OCI-LY1 (cell line): ENCODE measurements at regions not wholly inside any gene's neighbourhood (a gene's known extent, or its start where the extent isn't known, plus 50 kb on each side); places are given as distances from the start of the nearest gene placed in this dataset.

Experiments used
- H2AFZ ChIP-seq: fragments of 200-600 bp; sonication (generic), shearing (Covaris generic); 2 replicates; pipeline ENCODE4 v1.6.0; 2014; ENCODE audit warnings: antibody characterized with exemption, mild to moderate bottlenecking, low read length
- H3F3A ChIP-seq: fragments of 200-600 bp; sonication (generic), shearing (Covaris generic); 2 replicates; pipeline ENCODE4 v1.6.0; 2014; ENCODE audit warnings: mild to moderate bottlenecking, antibody characterized with exemption, low read length, moderate library complexity; ENCODE audit not compliant: insufficient read depth
- H3K27ac ChIP-seq: fragments of 200-600 bp; sonication (generic); 2 replicates; pipeline ENCODE4 v1.5.1; 2014; ENCODE audit warnings: low read length, mixed run types, mild to moderate bottlenecking, low read depth; ENCODE audit not compliant: poor library complexity, severe bottlenecking
- H3K27me3 ChIP-seq: fragments of 200-600 bp; sonication (generic); 2 replicates; pipeline ENCODE4 v1.6.0; 2014; ENCODE audit warnings: antibody characterized with exemption, mild to moderate bottlenecking, low read length, moderate library complexity; ENCODE audit not compliant: insufficient read depth
- H3K36me3 ChIP-seq: fragments of 200-600 bp; sonication (generic); 2 replicates; pipeline ENCODE4 v1.6.1; 2014; ENCODE audit warnings: mild to moderate bottlenecking, antibody characterized with exemption, low read length, moderate library complexity, mixed read lengths; ENCODE audit not compliant: insufficient read depth
- H3K4me1 ChIP-seq: fragments of 200-600 bp; sonication (generic); 2 replicates; pipeline ENCODE4 v1.5.1; 2014; ENCODE audit warnings: mild to moderate bottlenecking, low read length, moderate library complexity; ENCODE audit not compliant: insufficient read depth, severe bottlenecking
- H3K4me2 ChIP-seq: fragments of 200-600 bp; sonication (generic), shearing (Covaris generic); 2 replicates; pipeline ENCODE4 v1.6.1; 2014; ENCODE audit warnings: low read length
- H3K4me3 ChIP-seq: fragments of 200-600 bp; sonication (generic); 2 replicates; pipeline ENCODE4 v1.5.1; 2014; ENCODE audit warnings: low read length, low read depth, mild to moderate bottlenecking, mixed read lengths; ENCODE audit not compliant: poor library complexity, severe bottlenecking
- H3K79me2 ChIP-seq: fragments of 200-600 bp; shearing (Covaris generic); 2 replicates; pipeline ENCODE4 v1.6.1; 2016; ENCODE audit warnings: mixed run types, low read length, mixed read lengths; ENCODE audit not compliant: insufficient read depth
- H3K9ac ChIP-seq: fragments of 200-600 bp; sonication (generic), shearing (Covaris generic); 2 replicates; pipeline ENCODE4 v1.6.1; 2014; ENCODE audit warnings: mild to moderate bottlenecking, low read length, mixed read lengths
- H3K9me2 ChIP-seq: fragments of 200-600 bp; sonication (generic), shearing (Covaris generic); 2 replicates; pipeline ENCODE4 v1.6.1; 2014; ENCODE audit warnings: low read depth, mild to moderate bottlenecking, low read length, mixed read lengths
- H3K9me3 ChIP-seq: fragments of 200-600 bp; shearing (Covaris generic); 2 replicates; pipeline ENCODE4 v1.6.1; 2014; ENCODE audit warnings: low read length, mixed read lengths
- H4K20me1 ChIP-seq: fragments of 200-600 bp; sonication (generic), shearing (Covaris generic); 2 replicates; pipeline ENCODE4 v1.6.0; 2016; ENCODE audit warnings: mild to moderate bottlenecking, low read length; ENCODE audit not compliant: insufficient read depth
- EZH2 ChIP-seq: fragments of 200-600 bp; sonication (generic), shearing (Covaris generic); IDR thresholded peaks from 2 replicates; pipeline ENCODE4 v1.8.0; 2017; ENCODE audit warnings: borderline replicate concordance, mixed run types, mild to moderate bottlenecking, antibody characterized with exemption, low read length, moderate library complexity, mixed read lengths
- TF ChIP-seq, protein P1 (sequence below): fragments of 200-600 bp; sonication (generic), shearing (Covaris generic); IDR thresholded peaks from 2 replicates; pipeline ENCODE4 v1.5.1; 2017; ENCODE audit warnings: mild to moderate bottlenecking, antibody characterized with exemption, low read length, moderate library complexity, mixed read lengths

- H3K4me2 ChIP-seq: no peak overlapping the region
- H3K9me2 ChIP-seq: no peaks in the 10 kb centered on the region
- H3F3A ChIP-seq: no peaks in the 10 kb centered on the region
- no peak overlapping the region for H3K9ac ChIP-seq
- no peaks in the 10 kb centered on the region for H3K27me3 ChIP-seq
- no peak overlapping the region for H3K4me3 ChIP-seq
- H4K20me1 ChIP-seq: no peaks in the 10 kb centered on the region
- TF ChIP-seq, protein P1, sequence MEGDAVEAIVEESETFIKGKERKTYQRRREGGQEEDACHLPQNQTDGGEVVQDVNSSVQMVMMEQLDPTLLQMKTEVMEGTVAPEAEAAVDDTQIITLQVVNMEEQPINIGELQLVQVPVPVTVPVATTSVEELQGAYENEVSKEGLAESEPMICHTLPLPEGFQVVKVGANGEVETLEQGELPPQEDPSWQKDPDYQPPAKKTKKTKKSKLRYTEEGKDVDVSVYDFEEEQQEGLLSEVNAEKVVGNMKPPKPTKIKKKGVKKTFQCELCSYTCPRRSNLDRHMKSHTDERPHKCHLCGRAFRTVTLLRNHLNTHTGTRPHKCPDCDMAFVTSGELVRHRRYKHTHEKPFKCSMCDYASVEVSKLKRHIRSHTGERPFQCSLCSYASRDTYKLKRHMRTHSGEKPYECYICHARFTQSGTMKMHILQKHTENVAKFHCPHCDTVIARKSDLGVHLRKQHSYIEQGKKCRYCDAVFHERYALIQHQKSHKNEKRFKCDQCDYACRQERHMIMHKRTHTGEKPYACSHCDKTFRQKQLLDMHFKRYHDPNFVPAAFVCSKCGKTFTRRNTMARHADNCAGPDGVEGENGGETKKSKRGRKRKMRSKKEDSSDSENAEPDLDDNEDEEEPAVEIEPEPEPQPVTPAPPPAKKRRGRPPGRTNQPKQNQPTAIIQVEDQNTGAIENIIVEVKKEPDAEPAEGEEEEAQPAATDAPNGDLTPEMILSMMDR: no peak
- no peak for TF ChIP-seq EZH2
- H3K36me3 ChIP-seq: no peaks in the 10 kb centered on the region
- H3K27ac ChIP-seq: no peak overlapping the region
- no peaks in the 10 kb centered on the region for H3K79me2 ChIP-seq
- peaks cover 32% of the 10 kb centered on the region for H3K4me1 ChIP-seq
- no peaks in the 10 kb centered on the region for H3K9me3 ChIP-seq
- H2AFZ ChIP-seq: no peak overlapping the region
These were observed 133.9 kb upstream of the SPEF2 start for GRCh38 chr5:35483780-35484179.

GRCh38 chr5:35483191-35483590 lies 134.5 kb upstream of the SPEF2 start:
- Histone ChIP-seq H3K9me3 (no peaks in the 10 kb centered on the region), H3K79me2 (no peaks in the 10 kb centered on the region)
- TF ChIP-seq, protein P1: no peak
- no peak for TF ChIP-seq EZH2

DNA sequence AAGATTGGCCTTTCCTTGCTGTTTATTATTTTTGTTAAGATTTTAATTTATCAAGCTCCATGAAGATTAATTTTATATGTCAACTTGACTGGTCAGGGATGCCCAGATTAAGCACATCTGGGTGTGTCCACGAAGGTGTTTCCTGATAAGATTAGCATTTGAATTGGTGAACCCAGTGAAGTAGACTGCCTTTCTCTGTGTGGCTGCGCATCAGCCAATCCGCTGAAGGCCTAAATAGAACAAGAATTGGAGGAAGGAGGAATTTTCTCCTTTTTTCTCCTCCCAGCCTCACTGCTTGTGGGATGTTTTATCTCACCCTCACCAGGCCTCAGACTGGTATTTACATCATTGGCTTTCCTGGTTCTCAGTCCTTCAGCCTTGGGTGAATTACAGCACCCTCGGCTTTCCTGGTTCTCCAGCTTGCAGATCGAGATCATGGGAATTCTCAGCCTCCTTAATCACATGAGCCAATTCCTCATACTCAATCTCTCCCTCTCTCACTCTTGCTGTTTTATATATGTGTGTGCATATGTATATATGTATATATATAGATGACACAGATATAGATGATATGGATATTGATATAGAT lies 135.4 kb upstream of the SPEF2 start:
- Histone ChIP-seq H3K4me1 (peaks cover 34% of the 10 kb centered on the region), H3K9me3 (no peaks in the 10 kb centered on the region), H3K4me2 (no peak overlapping the region), H3K27ac (no peak overlapping the region), H3K27me3 (no peaks in the 10 kb centered on the region), H3F3A (no peaks in the 10 kb centered on the region), H3K36me3 (no peaks in the 10 kb centered on the region), H3K9me2 (no peaks in the 10 kb centered on the region), H3K9ac (no peak overlapping the region), H2AFZ (no peak overlapping the region), H4K20me1 (no peaks in the 10 kb centered on the region), H3K4me3 (no peak overlapping the region), H3K79me2 (no peaks in the 10 kb centered on the region)
- no peak for TF ChIP-seq EZH2
- TF ChIP-seq, protein P1: no peak

More at GRCh38 chr5:35483191-35483590, 134.5 kb upstream of the SPEF2 start:
- H3K27me3 ChIP-seq: no peaks in the 10 kb centered on the region
- H3F3A ChIP-seq: no peaks in the 10 kb centered on the region
- H4K20me1 ChIP-seq: no peaks in the 10 kb centered on the region
- H3K4me3 ChIP-seq: no peak overlapping the region
- H3K9ac ChIP-seq: no peak overlapping the region
- no peak overlapping the region for H3K4me2 ChIP-seq
- H3K4me1 ChIP-seq: peaks cover 34% of the 10 kb centered on the region
- H2AFZ ChIP-seq: peak overlapping the region; percentile 52; the same call in 1 of the 2 replicates
- H3K36me3 ChIP-seq: no peaks in the 10 kb centered on the region
- no peak overlapping the region for H3K27ac ChIP-seq
- no peaks in the 10 kb centered on the region for H3K9me2 ChIP-seq
